Activated naive CD8-positive, alpha-beta T cell treated with anti-CD3 and anti-CD28 coated beads, Interleukin-2, amount 50 U/mL, for 16 hours (primary cell): ENCODE measurements at regions not wholly inside any gene's neighbourhood (a gene's known extent, or its start where the extent isn't known, plus 50 kb on each side); places are given as distances from the start of the nearest gene placed in this dataset.

Experiments
- DNase-seq: peaks from one replicate; pipeline ENCODE4 v3.0.0-alpha.2; 2020; ENCODE audit warnings: low read depth, low spot score

GRCh38 chr15:62570405-62570783, 405.3 kb upstream of the C2CD4B start:
- DNase-seq, result no peak

- no peak for DNase-seq
These were observed 406.0 kb upstream of the C2CD4B start for GRCh38 chr15:62571072-62571471.

GRCh38 chr15:62572797-62573196, 407.7 kb upstream of the C2CD4B start:
- DNase-seq, result no peak

- no peak for DNase-seq
These were observed 408.8 kb upstream of the C2CD4B start for GRCh38 chr15:62573876-62574275.

- DNase-seq, result no peak
These were observed 413.5 kb upstream of the C2CD4B start for GRCh38 chr15:62578546-62578945.

- no peak for DNase-seq
These were observed 413.9 kb upstream of the C2CD4B start for GRCh38 chr15:62578960-62579359.

- DNase-seq, result no peak
These were observed 414.8 kb upstream of the C2CD4B start for GRCh38 chr15:62579842-62580241.

GRCh38 chr15:62582580-62582979, 417.5 kb upstream of the C2CD4B start:
- DNase-seq, result no peak

GRCh38 chr15:62584301-62585235, 419.5 kb upstream of the C2CD4B start:
- no peak for DNase-seq

- DNase-seq, result no peak
These were observed 424.0 kb upstream of the C2CD4B start for GRCh38 chr15:62588938-62589670.

- no peak for DNase-seq
These were observed 427.1 kb upstream of the C2CD4B start for GRCh38 chr15:62591842-62592838.

GRCh38 chr15:62592920-62593319, 427.8 kb upstream of the C2CD4B start:
- no peak for DNase-seq

- DNase-seq, result no peak
These were observed 428.8 kb upstream of the C2CD4B start for GRCh38 chr15:62593681-62594399.

- DNase-seq, result no peak
These were observed 433.1 kb upstream of the C2CD4B start for GRCh38 chr15:62598217-62598616.

GRCh38 chr15:62599791-62600777, 435.0 kb upstream of the C2CD4B start:
- no peak for DNase-seq

- DNase-seq, result no peak
These were observed 436.9 kb upstream of the C2CD4B start for GRCh38 chr15:62601777-62602545.

GRCh38 chr15:62603742-62604141, 438.7 kb upstream of the C2CD4B start:
- no peak for DNase-seq

- DNase-seq, result no peak
These were observed 437.3 kb upstream of the TPM1 start for GRCh38 chr15:62605282-62605681.
